T-helper 2 cell treated with Interferon-gamma antibody and Interleukin-4, amounts not matched to agents 5 μg/mL and 100 μg/mL, for 36 hours (primary cell): ENCODE measurements at regions not wholly inside any gene's neighbourhood (a gene's known extent, or its start where the extent isn't known, plus 50 kb on each side); places are given as distances from the start of the nearest gene placed in this dataset.
"Not testable (repeated sequence)": the region's sequence is repeated elsewhere in the genome, so short reads cannot be mapped to it uniquely, and the experiment has no call there.

Source experiments
- DNase-seq: peaks from one replicate; pipeline ENCODE4 v3.0.0; 2021; ENCODE audit warnings: low spot score
- H3K27ac Mint-ChIP-seq: one replicate; pipeline ENCODE4 v1.8.0; 2021; ENCODE audit warnings: mild to moderate bottlenecking, mixed read lengths
- H3K27me3 Mint-ChIP-seq: one replicate; pipeline ENCODE4 v1.8.0; 2021; ENCODE audit warnings: low read depth, mixed read lengths
- H3K36me3 Mint-ChIP-seq: one replicate; pipeline ENCODE4 v1.8.0; 2021; ENCODE audit warnings: low read depth, mixed read lengths
- H3K4me1 Mint-ChIP-seq: one replicate; pipeline ENCODE4 v1.8.0; 2021; ENCODE audit warnings: low read depth, mixed read lengths
- H3K4me3 Mint-ChIP-seq: one replicate; pipeline ENCODE4 v1.8.0; 2022; ENCODE audit warnings: mild to moderate bottlenecking, moderate library complexity, mixed read lengths
- H3K9me3 Mint-ChIP-seq: one replicate; pipeline ENCODE4 v1.8.0; 2021; ENCODE audit warnings: mixed read lengths

DNA sequence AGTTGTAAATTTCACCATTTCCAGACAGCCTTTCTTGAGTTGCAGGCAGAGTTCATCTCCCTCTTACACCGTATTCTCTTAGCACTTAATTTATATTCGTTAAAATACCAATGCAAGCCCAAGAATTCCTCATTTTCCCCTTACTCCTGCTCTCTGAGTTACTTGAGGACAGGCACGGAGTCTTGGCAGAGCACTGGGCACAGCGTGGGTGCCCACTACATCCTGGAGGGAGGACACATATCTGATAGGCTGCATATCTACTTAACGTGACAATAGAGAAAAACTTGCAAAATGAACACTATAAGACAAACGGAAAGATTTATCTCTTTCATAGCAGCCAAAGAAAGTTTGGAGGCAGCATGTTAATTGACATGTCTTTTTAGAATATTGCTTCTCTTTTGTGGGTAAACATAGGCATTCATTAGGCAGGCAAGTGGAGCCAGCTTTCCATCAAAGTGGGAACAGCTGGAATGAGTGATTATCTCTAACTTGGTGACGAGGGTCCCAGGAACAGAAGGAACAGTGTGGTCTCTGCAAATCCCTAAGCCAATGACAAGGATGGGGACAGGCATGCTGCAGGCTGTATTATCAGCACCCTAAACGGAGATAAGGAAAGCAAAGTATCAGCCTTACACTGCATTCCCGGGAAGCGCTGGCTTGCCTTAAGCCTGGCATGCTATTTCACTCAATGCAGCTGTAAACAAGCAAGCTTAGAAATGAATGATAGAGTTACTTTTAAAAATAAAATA, 116.5 kb downstream of the RTP4 start:
- Mint-ChIP-seq H3K4me1 (no peaks in the 10 kb centered on the region), H3K9me3 (no peaks in the 10 kb centered on the region), H3K36me3 (no peaks in the 10 kb centered on the region), H3K27me3 (peaks cover 16% of the 10 kb centered on the region), H3K27ac (no peak overlapping the region), H3K4me3 (no peak overlapping the region)
- DNase-seq: no peak

DNA sequence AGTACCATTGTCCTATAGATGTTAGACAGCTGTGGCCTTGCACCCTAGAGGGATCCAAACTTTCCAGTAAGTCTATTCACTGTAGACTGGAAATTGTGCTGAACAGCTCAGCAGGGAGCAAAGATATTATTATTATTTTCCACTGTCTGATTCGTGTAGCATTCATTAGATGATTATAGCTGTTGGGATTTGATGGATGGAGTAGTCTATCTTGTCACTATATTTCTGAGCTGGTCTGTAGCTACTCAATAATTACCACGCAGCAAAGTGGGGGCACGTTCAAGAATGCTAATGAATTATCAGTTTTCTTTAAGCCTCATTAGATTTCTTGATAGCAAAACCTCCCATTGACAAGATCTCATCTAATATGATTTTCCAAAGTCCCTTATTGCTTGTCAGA, 113.2 kb downstream of the RTP4 start:
- Mint-ChIP-seq H3K27me3 (peaks cover 3% of the 10 kb centered on the region), H3K9me3 (peaks cover 12% of the 10 kb centered on the region), H3K36me3 (no peaks in the 10 kb centered on the region), H3K4me3 (no peak overlapping the region), H3K27ac (no peak overlapping the region), H3K4me1 (no peaks in the 10 kb centered on the region)
- DNase-seq: no peak

DNA sequence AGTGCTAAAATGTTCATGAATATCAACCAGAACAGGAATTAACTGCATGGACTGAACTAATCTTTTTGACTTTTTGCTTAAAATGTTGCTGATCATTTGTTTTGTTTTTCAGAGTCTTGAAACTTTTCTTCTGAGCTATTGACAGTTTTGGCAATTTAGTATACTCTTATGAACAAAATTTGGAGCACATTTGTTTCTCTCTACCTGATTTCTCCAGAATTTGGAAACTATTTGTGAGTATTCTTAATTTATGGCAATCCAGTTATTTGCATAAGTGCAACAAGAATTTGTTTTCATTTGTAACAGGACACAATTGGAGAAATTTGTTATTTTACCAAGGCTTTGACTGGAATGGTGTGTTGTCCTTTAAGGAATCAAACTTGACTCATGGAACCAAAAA, 107.4 kb downstream of the RTP4 start:
- DNase-seq, H3K27ac Mint-ChIP-seq, H3K4me3 Mint-ChIP-seq, H3K4me1 Mint-ChIP-seq, H3K27me3 Mint-ChIP-seq, H3K36me3 Mint-ChIP-seq: not testable (repeated sequence)
- H3K9me3 Mint-ChIP-seq: peaks cover 36% of the 10 kb centered on the region

DNA sequence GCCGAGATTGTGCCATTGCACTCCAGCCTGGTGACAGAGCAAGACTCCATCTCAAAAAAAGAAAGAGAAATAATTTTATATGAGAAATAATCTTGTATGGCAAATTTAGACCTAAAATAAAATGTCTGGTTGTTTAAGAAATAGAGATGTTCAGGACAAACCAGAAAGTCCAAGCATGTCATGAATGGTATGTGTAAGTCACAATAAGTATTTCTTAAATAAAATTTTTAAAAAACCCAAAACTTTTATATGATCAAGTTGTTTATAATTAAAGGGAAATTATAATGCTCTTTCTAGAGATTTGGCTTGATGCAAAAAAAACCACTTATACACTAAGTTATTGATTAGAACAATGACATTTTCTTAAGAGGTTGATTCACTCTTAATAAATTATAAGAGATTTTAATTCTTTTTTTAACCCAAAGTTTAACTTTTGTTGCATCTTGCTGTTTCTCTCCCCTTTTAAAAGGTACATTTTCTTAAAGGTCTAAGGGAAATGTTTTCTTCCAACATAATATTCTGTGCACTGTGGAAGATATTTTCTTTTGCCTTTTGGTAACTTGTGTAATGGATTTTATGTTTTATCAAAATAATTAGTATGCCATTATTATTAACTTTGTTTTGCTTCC, 105.7 kb downstream of the RTP4 start:
- Mint-ChIP-seq H3K36me3 (no peaks in the 10 kb centered on the region), H3K9me3 (peaks cover 36% of the 10 kb centered on the region), H3K27ac (no peak overlapping the region), H3K4me1 (no peaks in the 10 kb centered on the region), H3K4me3 (no peak overlapping the region), H3K27me3 (no peaks in the 10 kb centered on the region)
- DNase-seq: no peak

DNA sequence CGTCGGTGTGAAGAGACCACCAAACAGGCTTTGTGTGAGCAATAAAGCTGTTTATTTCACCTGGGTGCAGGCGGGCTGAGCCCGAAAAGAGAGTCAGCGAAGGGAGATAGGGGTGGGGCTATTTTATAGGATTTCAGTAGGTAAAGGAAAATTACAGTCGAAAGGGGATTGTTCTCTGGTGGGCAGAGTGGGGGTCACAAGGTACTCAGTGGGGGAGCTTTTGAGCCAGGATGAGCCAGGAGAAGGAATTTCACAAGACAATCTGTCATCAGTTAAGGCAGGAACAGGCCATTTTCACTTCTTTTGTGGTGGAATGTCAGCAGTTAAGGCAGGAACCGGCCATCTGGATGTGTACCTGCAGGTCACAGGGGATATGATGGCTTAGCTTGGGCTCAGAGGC, 98.1 kb downstream of the RTP4 start:
- H3K9me3 Mint-ChIP-seq, H3K36me3 Mint-ChIP-seq, H3K27ac Mint-ChIP-seq, DNase-seq, H3K27me3 Mint-ChIP-seq, H3K4me3 Mint-ChIP-seq, H3K4me1 Mint-ChIP-seq: not testable (repeated sequence)

DNA sequence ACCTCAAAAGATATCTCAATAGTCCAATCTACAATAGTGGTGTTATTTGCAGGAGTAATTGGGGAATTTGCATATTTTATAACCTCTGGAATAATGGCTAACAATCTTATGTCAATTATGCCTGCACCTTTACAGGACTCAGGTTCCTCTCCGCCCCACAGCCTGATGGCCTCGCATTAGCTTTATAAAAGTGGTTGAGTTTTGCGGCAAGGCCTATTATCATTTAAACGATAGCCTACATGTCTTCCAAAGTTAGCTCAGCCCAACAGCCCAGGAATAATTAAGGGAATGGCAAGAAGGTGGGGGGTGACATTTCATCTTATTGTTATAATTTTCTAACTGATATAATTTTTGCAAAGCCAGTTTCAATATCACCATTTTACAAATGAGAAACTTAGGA, 97.3 kb downstream of the RTP4 start:
- Mint-ChIP-seq H3K27ac (no peak overlapping the region), H3K9me3 (no peaks in the 10 kb centered on the region), H3K36me3 (no peaks in the 10 kb centered on the region), H3K27me3 (peaks cover 2% of the 10 kb centered on the region), H3K4me1 (no peaks in the 10 kb centered on the region), H3K4me3 (no peak overlapping the region)
- no peak for DNase-seq

DNA sequence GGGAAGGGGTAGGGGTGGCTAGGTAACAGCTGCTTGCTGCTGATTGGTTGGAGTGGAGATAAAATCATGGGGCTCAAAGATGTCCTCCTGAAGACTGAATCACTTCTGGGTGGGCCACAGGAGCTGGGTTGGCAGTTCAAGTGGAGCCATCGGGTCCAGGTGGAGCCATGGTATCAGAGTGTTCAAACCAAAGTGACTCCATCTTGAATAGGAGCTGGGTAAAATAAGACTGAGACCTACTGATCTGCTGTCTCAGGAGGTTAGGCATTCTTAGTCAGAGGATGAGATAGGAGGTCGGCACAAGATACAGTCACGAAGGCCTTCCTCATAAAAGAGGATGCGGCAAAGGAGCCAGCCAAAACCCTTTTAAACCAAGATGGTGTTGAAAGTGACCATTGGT, 96.5 kb downstream of the RTP4 start:
- peaks cover 2% of the 10 kb centered on the region for H3K27me3 Mint-ChIP-seq
- H3K27ac Mint-ChIP-seq: no peak overlapping the region
- no peaks in the 10 kb centered on the region for H3K4me1 Mint-ChIP-seq
- H3K9me3 Mint-ChIP-seq: no peaks in the 10 kb centered on the region
- H3K4me3 Mint-ChIP-seq: no peak overlapping the region
- no peaks in the 10 kb centered on the region for H3K36me3 Mint-ChIP-seq
- no peak for DNase-seq

DNA sequence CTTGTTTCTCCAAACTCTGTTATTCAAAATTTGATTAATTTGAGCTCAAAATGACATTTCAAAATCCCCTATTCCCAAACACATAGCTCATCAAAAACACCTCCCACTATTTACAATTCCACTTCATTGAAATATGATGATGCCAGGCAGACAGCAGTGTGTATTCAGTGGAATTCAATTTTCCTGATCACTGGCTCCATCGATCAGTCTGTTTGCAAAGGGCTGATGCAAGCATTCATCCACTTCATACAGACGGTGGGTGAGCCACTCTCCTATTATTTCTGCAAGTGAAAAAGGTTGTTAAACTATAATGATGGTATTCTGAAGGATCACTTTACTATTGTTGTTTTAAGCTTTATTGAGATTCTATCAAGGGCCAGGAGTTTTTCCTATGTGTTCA, 90.7 kb downstream of the RTP4 start:
- Mint-ChIP-seq H3K9me3 (no peaks in the 10 kb centered on the region), H3K27me3 (peaks cover 8% of the 10 kb centered on the region), H3K4me1 (no peaks in the 10 kb centered on the region), H3K27ac (no peak overlapping the region), H3K4me3 (no peak overlapping the region), H3K36me3 (no peaks in the 10 kb centered on the region)
- DNase-seq: no peak

DNA sequence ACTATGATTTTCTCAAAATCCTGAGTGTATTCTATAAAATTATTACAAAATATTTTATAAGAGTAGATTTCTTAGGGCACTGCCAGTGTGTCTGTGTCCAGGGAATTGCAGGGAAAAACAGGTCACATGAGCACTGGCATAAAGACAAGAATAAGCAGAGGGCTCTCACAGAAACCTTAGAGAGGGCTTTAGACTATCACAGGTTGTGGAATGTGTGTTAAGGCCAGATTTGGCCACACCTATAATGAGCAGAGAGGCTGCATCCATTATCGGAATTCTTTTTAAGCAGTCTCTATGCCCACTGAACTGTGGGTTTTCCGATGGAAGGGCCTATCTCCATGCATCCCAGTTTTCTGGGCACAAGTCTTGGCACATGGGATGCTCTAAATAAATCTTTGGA, 90.2 kb downstream of the RTP4 start:
- Mint-ChIP-seq H3K9me3 (no peaks in the 10 kb centered on the region), H3K4me3 (no peak overlapping the region), H3K4me1 (no peaks in the 10 kb centered on the region), H3K27me3 (peaks cover 8% of the 10 kb centered on the region), H3K27ac (no peak overlapping the region), H3K36me3 (no peaks in the 10 kb centered on the region)
- no peak for DNase-seq

DNA sequence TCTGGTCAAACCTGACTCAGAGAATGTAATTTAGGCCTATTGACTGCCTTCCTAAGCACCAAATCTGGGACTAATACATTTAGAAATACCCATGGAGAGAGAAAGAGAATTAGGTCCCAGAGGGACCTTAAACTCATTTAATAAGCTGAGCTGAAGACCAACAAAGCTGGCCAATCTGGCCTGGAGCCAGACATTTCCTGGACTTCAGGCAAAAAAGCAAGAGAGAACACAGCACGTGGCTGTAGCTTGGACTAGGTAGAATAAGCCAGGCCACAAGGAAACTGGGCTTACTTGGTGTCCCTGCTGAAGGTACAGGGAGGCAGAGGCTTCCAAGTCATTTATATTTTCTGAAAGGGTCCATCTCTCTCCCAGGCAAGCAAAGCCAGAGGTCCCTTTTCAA, 88.1 kb downstream of the RTP4 start:
- Mint-ChIP-seq H3K36me3 (no peaks in the 10 kb centered on the region), H3K9me3 (no peaks in the 10 kb centered on the region), H3K4me1 (no peaks in the 10 kb centered on the region), H3K27me3 (peaks cover 15% of the 10 kb centered on the region), H3K27ac (no peak overlapping the region), H3K4me3 (no peak overlapping the region)
- DNase-seq: no peak

DNA sequence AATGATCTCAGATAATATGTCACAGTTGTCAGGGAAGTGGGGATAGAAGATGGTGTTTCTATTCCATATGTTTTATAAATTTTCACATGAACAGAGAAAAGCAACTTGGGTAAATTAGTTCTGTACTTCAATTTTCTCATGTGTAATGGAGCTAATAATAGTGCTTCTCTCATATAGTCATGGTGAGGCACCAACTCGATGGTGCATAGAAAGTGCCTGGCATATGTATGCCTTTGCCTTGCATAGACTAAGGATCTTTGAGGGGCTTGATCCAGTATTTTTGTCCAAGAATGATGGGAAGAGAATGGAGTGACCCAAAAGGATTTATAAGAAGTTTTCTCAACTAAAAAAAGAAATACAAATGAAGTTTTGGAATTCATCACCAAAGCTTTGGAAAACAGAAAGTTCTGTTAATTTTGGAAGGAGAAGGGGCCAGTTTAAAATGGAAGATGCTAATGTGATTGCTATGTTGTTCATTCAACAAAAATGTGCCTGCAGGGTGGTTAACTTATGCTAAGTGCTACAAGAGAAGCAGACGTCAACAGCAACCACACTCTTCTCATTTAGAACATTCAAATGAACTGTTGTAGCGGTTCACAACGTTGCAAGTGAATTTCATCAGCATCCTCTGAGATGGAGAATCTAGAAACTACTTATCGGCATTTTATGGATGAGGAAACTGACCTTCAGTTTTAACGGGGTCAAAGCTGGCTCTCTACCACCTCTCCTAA, 86.1 kb downstream of the RTP4 start:
- H3K4me3 Mint-ChIP-seq: no peak overlapping the region
- H3K36me3 Mint-ChIP-seq: no peaks in the 10 kb centered on the region
- peaks cover 16% of the 10 kb centered on the region for H3K27me3 Mint-ChIP-seq
- no peak for DNase-seq
- no peak overlapping the region for H3K27ac Mint-ChIP-seq
- no peaks in the 10 kb centered on the region for H3K4me1 Mint-ChIP-seq
- no peaks in the 10 kb centered on the region for H3K9me3 Mint-ChIP-seq

DNA sequence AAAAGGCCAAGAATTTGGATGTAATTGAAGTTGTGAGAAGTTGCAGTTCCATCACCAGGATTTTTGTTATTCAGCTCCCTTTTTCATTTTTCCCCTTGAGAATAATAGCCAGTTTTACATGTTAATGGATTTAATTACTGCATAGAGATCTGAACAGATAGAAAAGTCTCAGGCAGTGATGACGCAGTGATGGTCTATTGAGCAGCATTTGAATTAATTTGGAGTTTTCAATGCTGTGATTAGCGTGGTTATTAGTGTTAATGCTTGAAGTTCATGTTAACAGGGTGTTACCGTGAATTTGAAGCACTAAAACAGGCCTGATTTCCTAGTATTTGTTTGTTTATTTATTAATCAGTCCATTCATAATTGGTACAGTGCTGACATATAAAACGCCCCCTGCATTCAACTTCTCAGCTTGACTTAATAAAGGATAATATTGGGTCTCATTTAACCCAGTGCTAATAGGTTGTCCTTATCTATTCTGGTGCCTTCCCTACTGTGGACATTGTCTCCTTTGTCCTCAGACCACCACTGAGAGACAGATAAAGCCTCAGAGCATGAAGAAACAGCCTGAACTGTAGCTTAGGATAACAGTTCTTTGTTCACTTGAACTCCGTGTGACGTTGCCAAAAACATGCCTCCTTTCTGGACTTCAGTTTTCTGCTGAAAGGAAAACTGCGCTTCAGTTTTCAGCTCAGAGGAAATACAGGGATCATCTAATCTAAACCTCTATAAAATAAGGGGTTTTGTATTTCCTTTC, 82.4 kb downstream of the RTP4 start:
- Mint-ChIP-seq H3K4me3 (no peak overlapping the region), H3K36me3 (no peaks in the 10 kb centered on the region), H3K27me3 (peaks cover 18% of the 10 kb centered on the region), H3K9me3 (no peaks in the 10 kb centered on the region), H3K27ac (no peak overlapping the region), H3K4me1 (no peaks in the 10 kb centered on the region)
- DNase-seq: no peak

DNA sequence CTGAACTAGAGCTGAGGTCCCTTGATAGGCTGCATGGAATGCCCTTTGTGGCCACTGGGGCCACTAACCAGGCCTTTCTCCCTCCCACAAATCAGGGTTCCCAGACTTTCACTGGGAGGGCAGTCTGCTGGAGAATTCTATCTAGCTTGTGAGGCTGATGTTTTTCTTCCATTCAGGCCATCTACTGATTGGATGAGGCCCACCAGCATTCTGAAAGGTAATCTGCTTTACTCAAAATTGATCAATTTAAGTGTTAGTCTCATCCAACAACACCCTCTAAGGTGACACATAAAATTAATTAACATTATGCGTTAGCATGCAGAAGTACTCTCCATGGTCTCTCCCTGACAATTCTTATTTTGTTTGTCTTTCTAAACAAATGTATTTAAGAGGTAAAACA, 80.5 kb downstream of the RTP4 start:
- H3K4me1 Mint-ChIP-seq: no peaks in the 10 kb centered on the region
- H3K27ac Mint-ChIP-seq: no peak overlapping the region
- peaks cover 15% of the 10 kb centered on the region for H3K27me3 Mint-ChIP-seq
- no peak for DNase-seq
- H3K9me3 Mint-ChIP-seq: no peaks in the 10 kb centered on the region
- no peak overlapping the region for H3K4me3 Mint-ChIP-seq
- no peaks in the 10 kb centered on the region for H3K36me3 Mint-ChIP-seq

DNA sequence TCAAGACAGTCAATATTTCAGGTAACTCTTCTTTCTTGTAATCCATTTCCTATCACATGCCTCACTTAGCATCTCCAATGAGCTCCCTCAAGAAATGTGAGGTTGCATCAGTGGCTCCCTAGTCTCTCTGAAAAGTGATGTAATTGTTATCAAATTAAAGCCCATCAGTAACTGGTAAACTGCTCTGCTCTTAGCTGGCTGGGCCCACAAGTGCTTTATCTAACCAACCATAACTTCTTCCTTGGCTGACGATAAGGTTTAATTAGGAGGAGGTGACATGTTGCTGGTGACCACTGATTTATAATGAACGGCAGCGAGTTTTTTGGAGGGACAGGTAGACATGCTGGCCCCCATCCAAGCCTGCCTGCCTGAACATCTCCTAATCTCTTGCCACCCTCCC, 79.6 kb downstream of the RTP4 start:
- no peaks in the 10 kb centered on the region for H3K4me1 Mint-ChIP-seq
- no peaks in the 10 kb centered on the region for H3K36me3 Mint-ChIP-seq
- H3K27ac Mint-ChIP-seq: no peak overlapping the region
- no peak for DNase-seq
- H3K4me3 Mint-ChIP-seq: no peak overlapping the region
- peaks cover 12% of the 10 kb centered on the region for H3K27me3 Mint-ChIP-seq
- H3K9me3 Mint-ChIP-seq: no peaks in the 10 kb centered on the region
